K562 (cell line): ENCODE measurements at regions not wholly inside any gene's neighbourhood (a gene's known extent, or its start where the extent isn't known, plus 50 kb on each side); places are given as distances from the start of the nearest gene placed in this dataset.

Source experiments
- ATAC-seq: fragments of 200-7000 bp; cut with Tn5 transposase; 3 replicates; pipeline ENCODE4 v1.9.1; 2020; ENCODE audit warnings: moderate library complexity
- BruUV-seq: library from RNA; stranded (reverse); fragments of 400-500 nt; replicated peaks from 2 replicates; lab custom pipeline; 2021; lab: Mats Ljungman, UMichigan
- CTCF ChIA-PET: fragments of 300-600 bp; formaldehyde crosslinking; extraction: SDS; loops from one replicate; lab custom pipeline; 2021; ENCODE audit warnings: low intra/inter-chr PET ratio; lab: Yijun Ruan, JAX
- POLR2A ChIA-PET: fragments of 300-600, 350-650 bp; sonication (Branson Sonifier 250); formaldehyde crosslinking; extraction: SDS; loops from one replicate; lab custom pipeline; 2021; ENCODE audit warnings: antibody characterized with exemption, inconsistent platforms; lab: Yijun Ruan, JAX
- DNase-seq, 4 experiments: peaks; one replicate each; pipeline versions ENCODE4 v3.0.0 to v3.0.0-alpha.2; 2011 to 2018; ENCODE audit warnings: low spot score in 3 of 4, mixed read lengths in 3 of 4; ENCODE audit errors: extremely low read depth in 1 of 4
- FAIRE-seq: peaks from 2 replicates; lab custom pipeline; 2011; peaks lifted over from hg19 to GRCh38; lab: Jason Lieb, UNC
- H2AFZ ChIP-seq: 2 replicates; pipeline ENCODE4 v1.6.0; 2011; ENCODE audit warnings: low read depth, low read length, control low read depth, inconsistent platforms
- H3K27ac ChIP-seq: fragments of 200-600 bp; 3 replicates; pipeline ENCODE4 v1.8.0; 2011; ENCODE audit warnings: low read depth, mild to moderate bottlenecking, control low read depth, inconsistent platforms, low read length, moderate library complexity, mixed read lengths; ENCODE audit errors: extremely low read depth
- H3K27me3 ChIP-seq, 2 experiments: fragments of 300-600 bp in 1 of 2; 2 replicates in 1 of 2; 3 replicates in 1 of 2; pipeline versions ENCODE4 v1.6.0 to v1.8.0; 2011; ENCODE audit warnings: inconsistent platforms in 2 of 2, low read length in 2 of 2, mild to moderate bottlenecking in 1 of 2, mixed read lengths in 1 of 2, moderate library complexity in 1 of 2; ENCODE audit not compliant: control insufficient read depth in 2 of 2, insufficient read depth in 2 of 2
- H3K36me3 ChIP-seq: fragments of 300-600 bp; 3 replicates; pipeline ENCODE4 v1.8.0; 2011; ENCODE audit warnings: mild to moderate bottlenecking, low read length, inconsistent platforms; ENCODE audit not compliant: control insufficient read depth, insufficient read depth
- H3K4me1 ChIP-seq, 2 experiments: fragments of 200-600 bp in 1 of 2; replicated peaks in 1 of 2; 2 replicates in 1 of 2; 3 replicates in 1 of 2; pipeline versions ENCODE4 v1.5.1 to v1.8.0; 2011; ENCODE audit warnings: inconsistent platforms in 2 of 2, low read length in 2 of 2, mild to moderate bottlenecking in 1 of 2, mixed read lengths in 1 of 2, moderate library complexity in 1 of 2; ENCODE audit not compliant: control insufficient read depth in 2 of 2, insufficient read depth in 2 of 2
- H3K4me2 ChIP-seq: 2 replicates; pipeline ENCODE4 v1.6.1; 2011; ENCODE audit warnings: low read length, control low read depth, inconsistent platforms, mixed read lengths; ENCODE audit not compliant: insufficient read depth
- H3K4me3 ChIP-seq: fragments of 200-600 bp; sonication (generic), shearing (Covaris generic); 2 replicates; pipeline ENCODE4 v1.5.1; 2016; ENCODE audit warnings: control low read depth, inconsistent platforms
- H3K79me2 ChIP-seq: fragments of 200-600 bp; 3 replicates; pipeline ENCODE4 v1.8.0; 2011; ENCODE audit warnings: low read length, inconsistent platforms; ENCODE audit not compliant: control insufficient read depth, insufficient read depth
- H3K9ac ChIP-seq, 2 experiments: 2 replicates each; pipeline versions ENCODE4 v1.6.0 to v1.6.1; 2011; ENCODE audit warnings: low read depth in 2 of 2, low read length in 2 of 2, control low read depth in 1 of 2, inconsistent platforms in 1 of 2, mild to moderate bottlenecking in 1 of 2, mixed read lengths in 1 of 2; ENCODE audit not compliant: insufficient read depth in 1 of 2
- H3K9me1 ChIP-seq: one replicate; pipeline ENCODE4 v1.6.0; 2011; ENCODE audit warnings: inconsistent platforms, mild to moderate bottlenecking, low read length, moderate library complexity; ENCODE audit not compliant: control insufficient read depth, insufficient read depth
- H3K9me3 ChIP-seq: replicated peaks from 2 replicates; pipeline ENCODE4 v1.5.1; 2011; ENCODE audit warnings: low read depth, low read length, inconsistent platforms; ENCODE audit not compliant: control insufficient read depth, insufficient read depth
- H4K20me1 ChIP-seq: replicated peaks from 2 replicates; pipeline ENCODE4 v1.6.1; 2011; ENCODE audit warnings: low read length, inconsistent platforms, mixed read lengths; ENCODE audit not compliant: control insufficient read depth, insufficient read depth
- CTBP1 ChIP-seq: fragments of 450-650 bp; IDR thresholded peaks from 2 replicates; pipeline ENCODE4 v1.6.1; 2016; ENCODE audit warnings: borderline replicate concordance
- HDAC6 ChIP-seq: IDR thresholded peaks from 2 replicates; pipeline ENCODE4 v1.6.1; 2012; ENCODE audit warnings: low read depth, mild to moderate bottlenecking, control low read depth, inconsistent platforms, low read length, moderate library complexity
- WGBS: fragments of 100-300 bp; shearing (Covaris generic); methylation state at CpG from one replicate; pipeline ENCODE4 v1.1.6; 2016; ENCODE audit warnings: low coverage, mixed read lengths; ENCODE audit not compliant: insufficient coverage; ENCODE audit errors: missing lambda C conversion rate; 5-methylcytosine and 5-hydroxymethylcytosine counted together
- in situ Hi-C: fragments of 300-500 bp; cut with MboI; formaldehyde crosslinking; loops from 4 replicates; pipeline ENCODE4 v1.15.0; 2018; ENCODE audit warnings: inconsistent platforms, mixed read lengths
- intact Hi-C: fragments of 100-400 bp; cut with micrococcal nuclease; formaldehyde crosslinking; loops from 2 replicates; pipeline ENCODE4 v1.14.2; 2022
- TF ChIP-seq, protein P1 (sequence below), 2 experiments: IDR thresholded peaks; 2 replicates each; pipeline ENCODE4 v1.6.1; 2011; ENCODE audit warnings: borderline replicate concordance in 1 of 2, control low read depth in 1 of 2, low read depth in 1 of 2, low read length in 1 of 2, mild to moderate bottlenecking in 1 of 2, mixed read lengths in 1 of 2, moderate library complexity in 1 of 2; ENCODE audit not compliant: insufficient read depth in 1 of 2, insufficient read length in 1 of 2, poor library complexity in 1 of 2, severe bottlenecking in 1 of 2; ENCODE audit errors: extremely low read depth in 1 of 2
- TF ChIP-seq, protein P2 (sequence below): fragments of 450-650 bp; formaldehyde crosslinking; IDR thresholded peaks from 2 replicates; pipeline ENCODE4 v1.4.0; 2022; ENCODE audit warnings: mild to moderate bottlenecking, moderate library complexity
- TF ChIP-seq, protein P3 (sequence below): fragments of 250-450 bp; sonication (Bioruptor Pico); IDR thresholded peaks from 2 replicates; pipeline ENCODE4 v1.8.0; 2021; ENCODE audit warnings: moderate library complexity, mild to moderate bottlenecking, inconsistent platforms

DNA sequence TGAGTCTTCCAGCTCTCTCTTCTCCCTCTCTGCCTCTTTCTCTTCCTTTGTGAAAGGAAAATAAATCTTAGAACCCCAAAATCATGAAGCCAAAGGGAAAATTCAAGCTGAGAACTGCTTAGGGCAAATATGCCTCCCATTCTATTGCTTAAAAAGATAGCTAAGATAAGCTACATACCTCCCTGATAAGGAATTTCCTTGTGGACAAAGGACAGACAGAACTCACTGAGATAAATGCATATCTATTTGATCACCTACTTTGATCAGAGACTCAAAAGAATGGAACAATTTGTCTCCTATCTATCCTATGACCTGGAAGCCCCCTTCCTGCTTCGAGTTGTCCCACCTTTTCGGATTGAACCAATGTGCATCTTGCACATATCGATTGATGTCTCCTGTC is 220.6 kb upstream of the NMUR2 start:
- H3K36me3 ChIP-seq = no peaks in the 10 kb centered on the region
- H3K79me2 ChIP-seq = no peaks in the 10 kb centered on the region
- H3K9me3 ChIP-seq = 0 out of 2 replicates have a peak, but pooled peaks cover 1% of the 10 kb centered on the region
- no peak overlapping the region for H2AFZ ChIP-seq
- 2% methylated on average over 3 of the region's 3 CpGs for WGBS
- DNase-seq (no peak), FAIRE-seq (no peak)
- BruUV-seq = no TSS peak
- no peak for TF ChIP-seq CTBP1
- TF ChIP-seq, protein P1, sequence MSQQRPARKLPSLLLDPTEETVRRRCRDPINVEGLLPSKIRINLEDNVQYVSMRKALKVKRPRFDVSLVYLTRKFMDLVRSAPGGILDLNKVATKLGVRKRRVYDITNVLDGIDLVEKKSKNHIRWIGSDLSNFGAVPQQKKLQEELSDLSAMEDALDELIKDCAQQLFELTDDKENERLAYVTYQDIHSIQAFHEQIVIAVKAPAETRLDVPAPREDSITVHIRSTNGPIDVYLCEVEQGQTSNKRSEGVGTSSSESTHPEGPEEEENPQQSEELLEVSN (IDR thresholded peaks at IDR 0.05; ENCODE audit: borderline replicate concordance in 1 of 2, extremely low read depth in 1 of 2, insufficient read depth in 1 of 2, insufficient read length in 1 of 2, low read depth in 1 of 2, low read length in 1 of 2, poor library complexity in 1 of 2, severe bottlenecking in 1 of 2) = no peak
- TF ChIP-seq HDAC6 = no peak
- TF ChIP-seq, protein P2, sequence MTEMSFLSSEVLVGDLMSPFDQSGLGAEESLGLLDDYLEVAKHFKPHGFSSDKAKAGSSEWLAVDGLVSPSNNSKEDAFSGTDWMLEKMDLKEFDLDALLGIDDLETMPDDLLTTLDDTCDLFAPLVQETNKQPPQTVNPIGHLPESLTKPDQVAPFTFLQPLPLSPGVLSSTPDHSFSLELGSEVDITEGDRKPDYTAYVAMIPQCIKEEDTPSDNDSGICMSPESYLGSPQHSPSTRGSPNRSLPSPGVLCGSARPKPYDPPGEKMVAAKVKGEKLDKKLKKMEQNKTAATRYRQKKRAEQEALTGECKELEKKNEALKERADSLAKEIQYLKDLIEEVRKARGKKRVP (CRISPR knock-in tag) = no peak
- TF ChIP-seq, protein P3, sequence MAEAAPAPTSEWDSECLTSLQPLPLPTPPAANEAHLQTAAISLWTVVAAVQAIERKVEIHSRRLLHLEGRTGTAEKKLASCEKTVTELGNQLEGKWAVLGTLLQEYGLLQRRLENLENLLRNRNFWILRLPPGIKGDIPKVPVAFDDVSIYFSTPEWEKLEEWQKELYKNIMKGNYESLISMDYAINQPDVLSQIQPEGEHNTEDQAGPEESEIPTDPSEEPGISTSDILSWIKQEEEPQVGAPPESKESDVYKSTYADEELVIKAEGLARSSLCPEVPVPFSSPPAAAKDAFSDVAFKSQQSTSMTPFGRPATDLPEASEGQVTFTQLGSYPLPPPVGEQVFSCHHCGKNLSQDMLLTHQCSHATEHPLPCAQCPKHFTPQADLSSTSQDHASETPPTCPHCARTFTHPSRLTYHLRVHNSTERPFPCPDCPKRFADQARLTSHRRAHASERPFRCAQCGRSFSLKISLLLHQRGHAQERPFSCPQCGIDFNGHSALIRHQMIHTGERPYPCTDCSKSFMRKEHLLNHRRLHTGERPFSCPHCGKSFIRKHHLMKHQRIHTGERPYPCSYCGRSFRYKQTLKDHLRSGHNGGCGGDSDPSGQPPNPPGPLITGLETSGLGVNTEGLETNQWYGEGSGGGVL = no peak
- TF ChIP-seq, all 486 proteins: peak for 0
- ATAC-seq = no peak
- no peaks in the 10 kb centered on the region for H4K20me1 ChIP-seq
- H3K27ac ChIP-seq = no peak overlapping the region
- no peaks in the 10 kb centered on the region for H3K27me3 ChIP-seq
- ChIA-PET CTCF (no interaction called here), POLR2A (no interaction called here)
- no peaks in the 10 kb centered on the region for H3K4me1 ChIP-seq
- no peak overlapping the region for H3K9ac ChIP-seq
- H3K4me3 ChIP-seq = no peak overlapping the region
- intact Hi-C loops = no loop called here
- no peak overlapping the region for H3K4me2 ChIP-seq
- in situ Hi-C loops = no loop called here
- no peaks in the 10 kb centered on the region for H3K9me1 ChIP-seq
